ENCODE measurements at regions not wholly inside any gene's neighbourhood (a gene's known extent, or its start where the extent isn't known, plus 50 kb on each side); places are given as distances from the start of the nearest gene placed in this dataset.

- TF ChIP-seq, protein P1, sequence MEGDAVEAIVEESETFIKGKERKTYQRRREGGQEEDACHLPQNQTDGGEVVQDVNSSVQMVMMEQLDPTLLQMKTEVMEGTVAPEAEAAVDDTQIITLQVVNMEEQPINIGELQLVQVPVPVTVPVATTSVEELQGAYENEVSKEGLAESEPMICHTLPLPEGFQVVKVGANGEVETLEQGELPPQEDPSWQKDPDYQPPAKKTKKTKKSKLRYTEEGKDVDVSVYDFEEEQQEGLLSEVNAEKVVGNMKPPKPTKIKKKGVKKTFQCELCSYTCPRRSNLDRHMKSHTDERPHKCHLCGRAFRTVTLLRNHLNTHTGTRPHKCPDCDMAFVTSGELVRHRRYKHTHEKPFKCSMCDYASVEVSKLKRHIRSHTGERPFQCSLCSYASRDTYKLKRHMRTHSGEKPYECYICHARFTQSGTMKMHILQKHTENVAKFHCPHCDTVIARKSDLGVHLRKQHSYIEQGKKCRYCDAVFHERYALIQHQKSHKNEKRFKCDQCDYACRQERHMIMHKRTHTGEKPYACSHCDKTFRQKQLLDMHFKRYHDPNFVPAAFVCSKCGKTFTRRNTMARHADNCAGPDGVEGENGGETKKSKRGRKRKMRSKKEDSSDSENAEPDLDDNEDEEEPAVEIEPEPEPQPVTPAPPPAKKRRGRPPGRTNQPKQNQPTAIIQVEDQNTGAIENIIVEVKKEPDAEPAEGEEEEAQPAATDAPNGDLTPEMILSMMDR (IDR thresholded peaks at IDR 0.05; ENCODE audit: low read length): no peak
- no peak for TF ChIP-seq EZH2 (IDR thresholded peaks at IDR 0.05; ENCODE audit: borderline replicate concordance, low read length)
Observed at GRCh38 chr15:46703020-46703861, 1014.1 kb upstream of the SEMA6D start.
